HG03280 (cell line): ENCODE measurements at regions not wholly inside any gene's neighbourhood (a gene's known extent, or its start where the extent isn't known, plus 50 kb on each side); places are given as distances from the start of the nearest gene placed in this dataset.

Experiments used
- ATAC-seq: cut with Tn5 transposase; IDR thresholded peaks from one replicate; pipeline ENCODE4 v1.9.1; 2021; ENCODE audit warnings: mild to moderate bottlenecking, moderate library complexity; ENCODE audit not compliant: unreplicated experiment

DNA sequence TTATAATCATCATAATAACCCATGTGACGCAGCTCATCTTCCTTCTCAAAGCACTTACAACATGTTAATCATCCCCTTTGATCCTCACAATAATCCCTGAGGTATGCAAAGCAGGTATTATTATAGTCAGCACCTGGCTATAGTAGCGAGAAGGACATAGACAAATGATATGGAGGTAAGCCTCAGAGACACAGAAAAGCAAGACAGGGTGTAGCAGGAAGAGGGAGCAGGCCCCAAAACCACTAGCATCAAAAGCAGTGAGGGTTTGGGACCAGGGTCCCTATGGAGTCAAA lies 139.2 kb upstream of the SLC30A5 start:
- ATAC-seq, result no peak

DNA sequence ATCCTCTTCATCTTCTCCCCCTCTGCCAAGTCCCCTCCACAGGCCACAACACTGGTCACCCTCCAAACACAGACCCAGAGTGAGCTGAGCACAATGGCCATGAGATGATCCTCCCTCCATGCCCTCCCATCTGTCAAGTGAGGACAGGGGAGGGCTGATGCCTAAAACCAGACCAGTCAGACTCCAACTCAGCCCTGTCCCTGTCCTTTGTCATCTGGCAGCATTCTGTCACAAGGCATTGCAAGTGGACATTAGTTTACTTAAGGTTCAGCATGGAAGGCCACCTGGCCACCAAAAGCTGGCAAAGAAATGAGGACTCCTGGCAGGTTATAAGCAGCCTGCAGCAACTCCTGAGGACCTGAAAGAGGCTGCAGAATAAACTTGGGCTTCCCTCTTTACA lies 136.2 kb upstream of the SLC30A5 start:
- ATAC-seq, result no peak

DNA sequence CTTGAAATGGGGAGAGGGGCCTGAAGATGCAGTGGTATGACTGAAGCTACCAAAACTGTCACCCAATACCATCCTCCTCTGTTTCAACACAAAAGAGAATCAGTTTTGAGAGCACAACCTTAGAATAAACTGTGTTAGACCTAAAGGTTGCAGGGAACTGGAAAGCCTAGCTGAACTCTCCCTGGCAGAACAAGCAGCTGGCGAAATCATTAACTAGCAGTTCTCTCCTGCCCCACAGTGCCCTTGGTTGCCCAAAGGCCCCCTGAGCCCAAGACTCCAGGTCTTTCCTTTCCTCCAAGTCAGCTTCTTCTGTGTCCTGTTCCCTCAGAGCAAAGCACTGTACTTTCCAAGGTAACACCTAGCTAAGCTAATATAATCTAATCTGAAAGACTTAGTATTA lies 135.4 kb upstream of the SLC30A5 start:
- no peak for ATAC-seq

DNA sequence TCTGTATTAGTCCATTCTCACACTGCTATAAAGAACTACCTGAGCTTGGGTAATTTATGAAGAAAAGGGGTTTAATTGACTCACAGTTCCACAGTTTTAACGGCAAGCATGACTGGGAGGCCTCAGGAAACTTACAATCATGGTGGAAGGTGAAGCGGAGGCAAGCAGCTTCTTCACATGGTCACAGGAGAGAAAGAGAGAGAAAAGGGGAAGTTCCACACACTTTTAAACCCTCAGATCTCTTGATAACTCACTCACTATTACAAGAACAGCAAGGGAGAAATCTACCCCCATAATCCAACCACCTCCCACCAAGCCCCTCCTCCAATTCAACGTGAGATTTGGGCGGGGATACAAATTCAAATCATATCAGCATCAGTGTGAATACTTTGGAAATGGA lies 133.4 kb upstream of the SLC30A5 start:
- ATAC-seq, result no peak

DNA sequence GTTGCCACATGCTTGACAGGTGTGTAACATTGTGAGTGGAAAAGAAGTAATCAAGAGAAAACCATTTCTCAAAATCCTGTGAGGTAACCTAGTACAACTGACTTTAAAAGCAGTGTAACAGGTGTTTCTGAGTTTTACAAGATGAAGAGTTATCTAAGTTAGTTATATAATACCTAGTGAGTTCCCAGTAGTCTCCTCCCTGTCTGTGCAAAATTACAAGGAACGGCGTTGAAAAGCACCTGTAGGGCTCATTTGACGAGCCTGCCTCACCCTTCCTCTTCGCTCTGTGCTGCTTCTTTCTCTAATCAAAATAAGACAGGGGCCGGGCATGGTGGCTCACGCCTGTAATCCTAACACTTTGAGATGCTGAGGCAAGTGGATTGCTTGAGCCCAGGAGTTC lies 132.9 kb upstream of the SLC30A5 start:
- no peak for ATAC-seq

DNA sequence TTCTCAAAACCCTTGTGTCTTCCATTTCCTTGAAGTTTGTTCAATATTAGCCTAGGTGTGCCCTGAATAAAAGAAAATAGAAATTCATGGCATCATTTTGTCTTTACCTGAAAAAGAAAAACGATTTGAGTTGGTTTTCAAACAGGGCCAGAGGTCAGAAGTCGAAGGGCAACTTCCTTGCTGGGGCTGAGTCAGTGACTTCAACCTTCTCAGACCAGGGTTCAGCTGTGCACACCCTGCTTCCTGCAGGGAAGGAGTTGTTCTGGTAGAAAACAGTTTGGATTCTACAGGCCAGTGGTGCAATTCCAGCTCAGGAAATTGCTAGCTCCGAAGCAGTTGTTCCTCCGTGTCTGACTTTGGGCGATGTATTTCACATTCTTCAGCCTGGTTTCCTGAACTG lies 132.1 kb upstream of the SLC30A5 start:
- ATAC-seq, result no peak

DNA sequence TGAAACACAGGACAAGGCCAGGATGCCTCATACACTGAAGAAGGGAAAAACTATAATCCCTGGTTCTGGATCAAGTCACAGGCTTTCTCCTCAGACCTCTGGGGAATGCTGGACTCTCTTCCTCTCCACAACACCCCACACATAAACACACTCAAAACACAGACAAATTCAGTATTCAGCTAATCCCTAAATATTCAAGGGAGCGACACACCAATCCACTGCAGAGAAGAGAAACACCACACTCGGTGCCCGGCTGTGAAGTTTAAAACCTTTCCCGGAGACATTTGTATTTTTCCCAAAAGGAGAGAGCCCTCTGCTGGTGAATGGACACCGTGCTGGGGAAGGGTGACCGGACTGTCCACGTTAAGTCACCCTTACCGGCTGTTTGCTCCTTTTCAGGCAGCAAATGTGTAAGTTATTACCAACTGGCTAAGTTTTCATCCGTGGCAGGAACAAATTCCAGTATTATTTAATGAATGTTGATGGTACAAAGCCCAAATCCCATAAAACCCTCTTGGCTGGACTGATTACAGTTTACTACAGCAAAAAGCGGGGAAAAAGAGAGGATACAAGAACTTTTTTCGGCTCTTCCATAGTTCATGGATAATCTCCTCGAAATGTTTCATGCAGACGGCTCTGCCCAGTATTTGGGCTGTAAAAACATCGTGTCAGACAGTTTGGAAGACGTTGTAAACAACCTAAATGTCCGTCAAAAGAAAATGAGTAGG lies 130.9 kb upstream of the SLC30A5 start:
- ATAC-seq, result no peak

DNA sequence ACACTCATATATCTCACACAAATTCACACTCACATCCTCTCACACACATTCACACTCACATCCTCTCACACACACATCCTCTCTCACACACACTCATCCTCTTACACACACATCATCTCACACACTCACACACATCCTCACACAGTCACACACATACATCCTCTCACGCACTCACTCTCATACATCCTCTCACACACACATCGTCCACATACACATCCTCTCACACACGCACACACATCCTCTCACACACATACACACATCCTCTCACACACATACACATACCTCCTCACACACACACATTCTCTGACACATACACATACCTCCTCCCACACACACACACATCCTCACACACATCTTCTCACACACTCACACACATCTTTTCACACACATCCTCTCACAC lies 129.1 kb upstream of the SLC30A5 start:
- no peak for ATAC-seq

DNA sequence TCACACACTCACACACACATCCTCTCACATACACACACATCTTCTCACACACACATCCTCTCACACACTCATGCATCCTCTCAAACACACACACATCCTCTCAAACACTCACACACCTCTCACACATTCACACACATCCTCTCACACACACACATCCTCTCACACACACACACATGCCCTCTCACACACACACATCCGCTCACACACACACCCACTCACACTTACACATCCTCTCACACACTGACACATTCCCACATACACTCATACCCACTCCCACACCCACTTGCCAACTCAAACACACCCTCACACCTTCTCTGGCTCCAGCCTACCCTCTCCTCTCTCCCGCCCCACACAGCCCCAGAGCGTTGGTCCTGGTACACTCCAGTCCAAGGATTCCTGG lies 127.9 kb upstream of the SLC30A5 start:
- ATAC-seq, result no peak

DNA sequence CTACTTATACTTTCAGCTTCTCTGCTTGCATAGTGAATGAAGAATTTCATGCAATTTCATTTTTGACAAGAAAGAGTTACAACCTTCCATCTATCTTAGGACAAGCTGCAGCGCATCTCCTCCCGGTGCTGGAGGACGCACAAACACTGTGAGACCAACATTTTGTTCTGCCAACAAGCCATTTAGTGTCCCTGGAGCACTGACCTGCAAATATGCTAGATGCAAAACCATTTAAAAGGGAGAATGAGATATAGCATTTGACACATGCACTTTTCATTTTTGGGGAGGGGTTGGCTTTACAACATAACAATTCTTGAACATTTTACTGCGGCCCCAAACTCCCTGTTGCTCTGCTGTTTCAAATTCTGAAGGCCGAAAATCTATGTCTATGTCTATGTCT lies 127.2 kb upstream of the SLC30A5 start:
- no peak for ATAC-seq

DNA sequence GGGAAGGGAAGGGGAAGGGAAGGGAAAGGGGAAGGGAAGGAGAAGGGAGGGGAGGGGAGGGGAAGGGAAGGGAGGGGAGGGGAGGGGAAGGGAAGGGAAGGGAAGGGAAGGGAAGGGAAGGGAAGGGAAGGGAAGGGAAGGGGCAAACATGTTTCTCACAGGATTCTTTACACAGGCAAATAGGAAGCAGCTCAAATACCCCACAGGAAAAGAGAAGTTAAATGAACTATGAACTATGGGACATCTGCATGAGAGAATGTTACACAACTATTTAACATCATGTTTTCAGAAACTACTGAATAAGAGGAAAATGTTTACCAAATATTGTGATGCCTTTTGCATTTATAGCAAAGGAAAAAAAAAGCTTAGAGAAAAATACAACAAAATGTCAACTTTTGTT lies 125.4 kb upstream of the SLC30A5 start:
- ATAC-seq, result no peak

DNA sequence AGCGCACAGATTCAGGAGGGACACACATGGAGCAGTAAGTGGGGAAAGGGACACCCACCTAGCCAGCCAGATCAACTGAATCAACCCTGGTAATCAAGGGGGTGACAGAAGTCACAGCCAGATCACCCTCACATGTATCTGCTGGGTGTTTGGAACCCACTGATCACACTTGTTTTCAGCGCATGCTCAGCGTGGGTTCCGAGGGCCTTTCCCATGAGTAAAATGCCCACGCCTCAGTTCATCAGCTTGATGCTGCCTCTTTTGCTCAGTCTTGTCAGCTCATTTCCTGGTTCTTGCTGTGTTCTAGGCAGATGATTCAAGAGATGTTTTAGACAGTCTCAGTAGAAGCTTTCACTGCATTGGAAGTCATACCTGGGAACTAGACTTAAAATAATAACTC lies 123.2 kb upstream of the SLC30A5 start:
- no peak for ATAC-seq

DNA sequence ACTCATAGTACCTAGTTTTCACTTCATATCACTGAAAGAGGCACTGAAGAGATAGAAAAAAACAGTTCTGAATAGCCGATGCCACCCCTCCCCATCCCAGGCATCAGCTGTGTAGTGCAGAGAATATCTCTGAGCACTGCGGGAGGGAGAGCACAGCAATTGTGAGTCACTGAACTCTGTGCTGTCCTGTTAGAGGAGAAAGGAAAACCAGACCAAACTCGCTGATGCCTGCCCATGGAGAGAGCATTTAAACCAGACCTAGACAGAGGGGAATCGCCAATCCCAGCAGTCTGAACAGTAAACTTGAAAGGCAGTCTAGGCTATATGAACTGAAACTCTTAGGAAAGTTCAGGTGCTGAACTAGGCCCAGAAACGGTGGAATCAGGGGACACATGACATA lies 120.1 kb upstream of the SLC30A5 start:
- no peak for ATAC-seq

DNA sequence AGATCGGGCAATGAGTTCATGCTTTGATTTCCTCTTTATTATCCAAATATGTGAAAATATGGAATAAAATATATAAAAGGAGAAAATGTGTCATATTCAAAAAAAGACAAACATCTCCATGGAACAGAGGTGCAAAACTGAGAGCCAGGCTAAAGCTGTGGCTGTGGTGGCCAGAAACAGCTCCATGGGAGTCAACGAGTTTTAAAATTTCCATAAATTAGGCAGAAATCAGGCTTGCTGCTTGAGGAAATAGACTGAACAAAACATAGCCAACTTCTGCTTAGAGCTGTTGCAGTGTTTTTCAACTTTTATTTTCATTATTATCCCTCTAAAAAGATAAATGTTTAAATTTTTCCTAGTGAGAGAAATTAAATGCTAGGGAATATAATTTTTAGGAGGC lies 110.8 kb upstream of the SLC30A5 start:
- ATAC-seq, result no peak

DNA sequence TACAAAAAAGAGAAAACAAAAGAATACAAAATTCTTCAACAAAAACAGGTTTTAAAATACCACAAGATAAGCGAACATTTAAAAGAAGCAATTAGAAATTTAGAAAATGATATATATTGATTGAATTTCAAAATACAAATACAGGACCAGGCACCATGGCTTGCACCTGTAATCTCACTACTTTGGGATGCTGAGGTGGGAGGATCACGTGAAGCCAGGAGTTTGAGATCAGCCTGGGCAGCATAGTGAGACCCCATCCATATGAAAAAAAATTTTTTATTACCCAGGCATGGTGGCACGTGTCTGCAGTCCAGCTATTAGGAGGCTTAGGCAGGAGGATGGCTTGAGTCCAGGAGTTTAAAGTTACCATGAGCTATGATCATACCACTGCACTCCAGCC lies 109.9 kb upstream of the SLC30A5 start:
- no peak for ATAC-seq

DNA sequence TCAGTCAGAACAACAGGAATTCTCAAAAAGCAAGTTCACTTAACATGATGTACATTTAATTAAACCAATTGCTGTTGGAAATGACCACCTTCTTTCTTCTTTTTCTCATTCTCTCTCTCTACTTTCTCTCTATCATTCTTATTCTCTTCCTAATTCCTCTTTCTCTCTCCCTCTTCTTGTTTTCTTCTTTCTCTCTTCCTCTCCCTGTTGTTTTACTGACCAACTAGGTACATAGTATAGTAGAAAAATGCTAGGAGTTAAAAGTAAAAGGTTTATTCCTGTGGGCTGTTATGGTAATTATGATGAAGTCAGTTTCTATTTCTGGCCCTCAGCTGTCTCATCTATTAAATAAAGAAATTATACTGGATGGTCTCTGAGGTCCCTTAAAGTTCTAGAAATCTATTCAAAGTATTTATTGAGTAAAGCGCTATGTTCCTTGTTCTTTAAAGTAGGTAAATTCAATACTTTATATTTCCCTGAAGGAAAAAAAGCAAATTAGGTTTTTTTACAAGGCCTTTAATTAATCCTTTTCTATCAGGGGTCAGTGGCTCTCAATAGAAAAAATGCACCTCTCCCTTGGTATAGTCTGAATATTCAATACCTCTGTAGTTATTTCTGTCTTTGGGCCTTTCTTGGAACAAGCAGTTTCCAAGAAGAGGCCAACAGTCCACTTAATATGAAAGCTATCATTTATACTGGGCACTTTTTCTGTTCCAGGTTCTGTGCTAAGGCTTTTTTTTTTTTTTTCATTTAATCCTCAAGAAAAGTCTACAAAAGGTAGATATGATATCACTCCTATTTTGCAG lies 102.3 kb upstream of the SLC30A5 start:
- ATAC-seq, result no peak

DNA sequence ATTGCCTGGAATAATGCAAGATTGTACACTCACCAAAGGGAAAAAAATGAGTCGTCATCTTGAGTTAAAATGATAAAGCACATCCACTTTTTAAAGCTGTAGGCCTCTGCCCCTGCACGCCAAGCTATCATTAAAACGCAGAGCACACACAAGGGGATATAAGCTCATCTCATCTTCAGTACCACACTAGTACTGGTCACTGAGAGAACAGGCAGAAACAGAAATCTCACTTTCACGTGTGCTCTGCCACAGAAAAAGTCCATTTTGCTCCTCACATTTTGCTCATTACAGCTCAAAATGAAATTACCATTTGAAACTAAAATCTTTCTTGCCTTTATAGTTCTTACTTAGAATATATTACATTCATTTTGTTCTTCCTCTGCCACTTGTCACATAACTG lies 99.2 kb upstream of the SLC30A5 start:
- ATAC-seq, result peak; percentile 68

DNA sequence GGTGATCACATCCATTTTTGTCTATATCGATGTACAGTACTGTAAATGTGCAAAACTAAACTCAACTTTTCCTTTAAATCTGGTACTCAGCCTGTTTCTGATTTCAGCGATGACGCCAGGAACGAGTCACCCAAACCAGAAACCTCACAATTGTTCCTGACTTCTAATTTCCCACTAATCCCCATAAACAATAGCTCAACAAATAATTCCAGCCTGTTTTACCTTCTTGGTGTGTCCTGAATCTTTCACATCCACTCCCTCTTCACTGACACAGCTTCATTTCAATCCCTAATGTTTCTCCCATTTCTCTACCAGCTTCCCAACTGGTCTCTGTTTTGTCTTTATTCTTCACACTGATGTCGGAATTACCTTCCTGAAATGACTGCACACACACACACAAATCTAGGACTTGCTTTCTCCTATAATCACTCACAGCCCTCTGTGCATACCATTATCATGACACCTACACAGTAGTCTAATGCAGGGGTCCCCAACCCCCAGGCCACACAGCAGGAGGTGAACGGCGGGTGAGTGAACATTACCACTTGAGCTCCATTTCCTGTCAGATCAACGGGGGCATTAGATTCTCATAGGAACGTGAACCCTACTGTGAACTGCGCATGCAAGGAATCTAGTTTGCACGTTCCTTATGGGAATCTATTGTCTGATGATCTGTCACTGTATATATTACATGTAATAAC lies 97.8 kb upstream of the SLC30A5 start:
- no peak for ATAC-seq

DNA sequence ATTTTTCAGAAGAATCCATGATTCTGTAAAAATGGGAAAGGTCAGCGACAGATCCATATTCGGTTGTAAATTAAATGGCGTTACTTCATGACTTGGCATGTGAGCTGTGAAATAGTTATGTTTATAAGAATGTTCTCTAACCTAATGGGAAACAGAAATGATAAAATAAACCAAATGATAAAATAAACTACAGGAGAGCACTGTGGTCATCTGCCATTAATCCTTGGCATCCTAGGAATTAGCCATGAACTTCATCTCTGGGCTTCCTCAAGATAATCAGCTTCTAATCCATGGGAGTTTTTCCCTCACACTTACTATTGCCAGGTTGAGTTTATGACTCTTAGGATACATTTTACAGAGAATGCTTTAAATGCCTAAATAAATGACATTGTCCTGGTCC lies 94.6 kb upstream of the SLC30A5 start:
- ATAC-seq, result no peak

DNA sequence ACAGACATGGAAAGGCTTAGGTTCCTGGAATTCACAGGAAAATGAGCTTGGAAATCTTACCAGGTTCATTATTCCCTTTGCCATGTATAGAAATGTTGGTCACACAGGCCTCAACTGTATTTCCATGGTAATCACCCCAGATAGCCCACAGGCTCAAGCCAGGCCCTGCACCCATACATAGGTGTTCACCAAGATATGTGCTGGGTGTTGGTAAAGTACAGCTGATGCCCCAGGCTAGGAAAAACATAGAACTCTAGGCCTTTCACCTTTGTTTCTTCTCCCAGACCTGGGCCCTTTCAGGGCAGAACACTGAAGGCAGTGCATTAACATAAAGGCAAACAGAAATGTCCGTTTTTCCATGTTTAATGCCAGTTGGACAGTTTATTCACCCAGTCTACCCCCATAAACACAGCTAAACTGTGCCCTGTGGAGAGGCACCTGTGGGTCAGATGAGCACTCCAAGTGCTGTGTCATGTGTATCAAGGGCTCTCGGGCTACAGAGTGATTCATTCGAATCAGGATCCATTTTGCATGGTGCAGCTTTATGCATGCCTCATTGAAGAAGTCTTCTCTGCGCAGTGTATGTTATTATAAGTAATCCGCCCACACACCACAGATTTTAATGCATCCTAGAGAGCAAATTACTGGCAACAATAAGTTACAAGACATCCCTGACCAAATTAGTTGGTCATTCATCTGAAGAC lies 93.4 kb upstream of the SLC30A5 start:
- no peak for ATAC-seq

DNA sequence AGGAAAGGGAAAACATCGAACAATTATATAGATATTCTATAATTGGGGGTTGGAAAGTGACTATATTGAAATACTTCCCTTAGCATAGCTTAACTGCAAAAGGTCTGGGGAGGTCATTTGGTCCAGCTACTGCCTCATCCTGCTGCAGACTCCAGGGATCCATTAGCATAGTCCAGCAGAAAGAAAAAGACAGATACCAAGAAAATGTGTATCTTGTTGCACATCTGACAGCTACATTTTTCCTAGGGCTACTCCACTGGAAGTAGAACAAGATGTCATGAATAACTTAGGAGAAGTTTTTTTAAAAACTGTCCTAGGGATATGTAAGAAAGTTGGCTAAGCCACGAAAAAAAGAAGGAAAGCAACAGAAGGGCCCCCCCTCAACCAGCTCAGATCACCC lies 92.9 kb upstream of the SLC30A5 start:
- no peak for ATAC-seq

DNA sequence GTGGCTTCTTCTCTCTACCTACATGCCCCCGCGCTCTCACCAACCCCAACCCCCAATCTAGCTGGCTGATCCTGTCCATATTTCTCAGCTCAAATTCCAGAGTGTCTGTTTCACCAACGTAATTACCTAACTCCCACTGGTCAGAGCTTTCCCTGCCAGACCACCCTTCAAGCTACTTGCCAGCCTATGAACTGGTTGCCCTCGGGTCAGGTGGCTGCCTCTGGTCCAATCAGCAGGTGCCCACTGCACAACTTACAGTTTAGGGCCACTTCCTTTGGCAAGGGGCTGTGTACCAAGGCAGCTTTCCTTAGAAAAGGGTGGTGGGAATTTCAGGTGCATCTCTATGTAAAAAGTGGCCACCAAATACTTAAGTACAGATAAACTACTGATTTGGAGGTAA lies 92.2 kb upstream of the SLC30A5 start:
- ATAC-seq, result no peak
